Esophagus muscularis mucosa (tissue), 4 donors: ENCODE measurements at regions not wholly inside any gene's neighbourhood (a gene's known extent, or its start where the extent isn't known, plus 50 kb on each side); places are given as distances from the start of the nearest gene placed in this dataset.

Experiments
- DNase-seq: peaks from one replicate; pipeline ENCODE4 v3.0.0-alpha.2; 2017; ENCODE audit errors: extremely low spot score
- H3K27ac ChIP-seq, 4 donors: fragments of 200-600 bp; sonication (generic); replicated peaks in 1 of 4; 1 replicate in 3 of 4; 2 replicates in 1 of 4; pipeline ENCODE4 v1.5.1; 2016 to 2019; ENCODE audit warnings: mild to moderate bottlenecking in 1 of 4
- H3K27me3 ChIP-seq, 4 donors: fragments of 200-600 bp; sonication (generic); one replicate each; pipeline versions ENCODE4 v1.5.1 to v1.6.0; 2016 to 2019
- H3K36me3 ChIP-seq, 4 donors: fragments of 200-600 bp; sonication (generic); one replicate each; pipeline ENCODE4 v1.5.1; 2016 to 2019
- H3K4me1 ChIP-seq, 4 donors: fragments of 200-600 bp; sonication (generic); one replicate each; pipeline ENCODE4 v1.5.1; 2016 to 2019
- H3K4me3 ChIP-seq, 4 donors: fragments of 200-600 bp; sonication (generic); 1 replicate in 2 of 4; 2 replicates in 2 of 4; pipeline ENCODE4 v1.5.1; 2016 to 2019; ENCODE audit warnings: mild to moderate bottlenecking in 4 of 4, moderate library complexity in 1 of 4
- H3K9me3 ChIP-seq, 4 donors: fragments of 200-600 bp; sonication (generic); 1 replicate in 3 of 4; 2 replicates in 1 of 4; pipeline ENCODE4 v1.5.1; 2016 to 2019
- EP300 ChIP-seq: sonication (generic); formaldehyde crosslinking; IDR thresholded peaks from one replicate; pipeline ENCODE4 v1.6.1; 2017; ENCODE audit warnings: antibody characterized with exemption
- POLR2A ChIP-seq: fragments of 450-650 bp; IDR thresholded peaks from one replicate; pipeline ENCODE4 v1.6.1; 2017; ENCODE audit warnings: antibody characterized with exemption, moderate library complexity, mild to moderate bottlenecking, low read depth
- POLR2AphosphoS5 ChIP-seq, 2 donors: sonication (generic); formaldehyde crosslinking; IDR thresholded peaks; one replicate each; pipeline ENCODE4 v1.6.1; 2017; ENCODE audit warnings: antibody characterized with exemption in 2 of 2
- whole genome bisulfite sequencing: methylation state at CpG from one replicate; pipeline ENCODE4 v1.1.5; 2018; 5-methylcytosine and 5-hydroxymethylcytosine counted together
- intact Hi-C: fragments of 100-400 bp; cut with DNase I; formaldehyde crosslinking; loops from one replicate; pipeline ENCODE4 v1.15.1; 2023
- TF ChIP-seq, protein P1 (sequence below), 3 experiments: fragments of 200-600 bp in 2 of 3; fragments of 450-650 bp in 1 of 3; sonication (generic) in 2 of 3; IDR thresholded peaks; one replicate each; pipeline ENCODE4 v1.5.1; 2017 to 2019; ENCODE audit warnings: antibody characterized with exemption in 3 of 3, mild to moderate bottlenecking in 2 of 3, moderate library complexity in 1 of 3

DNA sequence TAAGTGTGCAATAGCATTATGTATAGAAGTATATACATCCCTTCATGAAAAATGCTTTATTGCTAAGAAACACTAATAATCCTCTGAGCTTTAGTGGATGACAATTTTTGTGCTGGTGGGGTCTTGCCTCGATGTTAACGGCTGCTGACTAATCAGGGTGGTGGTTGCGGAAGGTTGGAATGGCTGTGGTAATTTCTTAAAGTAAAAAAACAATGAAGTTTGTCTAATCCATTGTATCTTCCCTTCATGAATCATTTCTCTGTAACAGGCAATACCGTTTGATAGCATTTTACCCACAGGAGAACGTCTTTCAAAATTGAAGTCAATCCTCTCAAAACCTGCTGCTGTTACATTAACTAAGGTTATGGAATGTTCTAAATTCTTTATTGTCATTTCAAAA lies 816.5 kb upstream of the GJE1 start:
- Histone ChIP-seq H3K36me3 (no peaks in the 10 kb centered on the region), H3K27me3 (no peaks in the 10 kb centered on the region), H3K9me3 (no peaks in the 10 kb centered on the region), H3K4me3 (no peak overlapping the region), H3K4me1 (no peaks in the 10 kb centered on the region), H3K27ac (no peak overlapping the region)
- TF ChIP-seq POLR2AphosphoS5 (IDR thresholded peaks at IDR 0.05) (no peak), EP300 (no peak), POLR2A (no peak)
- TF ChIP-seq, protein P1, sequence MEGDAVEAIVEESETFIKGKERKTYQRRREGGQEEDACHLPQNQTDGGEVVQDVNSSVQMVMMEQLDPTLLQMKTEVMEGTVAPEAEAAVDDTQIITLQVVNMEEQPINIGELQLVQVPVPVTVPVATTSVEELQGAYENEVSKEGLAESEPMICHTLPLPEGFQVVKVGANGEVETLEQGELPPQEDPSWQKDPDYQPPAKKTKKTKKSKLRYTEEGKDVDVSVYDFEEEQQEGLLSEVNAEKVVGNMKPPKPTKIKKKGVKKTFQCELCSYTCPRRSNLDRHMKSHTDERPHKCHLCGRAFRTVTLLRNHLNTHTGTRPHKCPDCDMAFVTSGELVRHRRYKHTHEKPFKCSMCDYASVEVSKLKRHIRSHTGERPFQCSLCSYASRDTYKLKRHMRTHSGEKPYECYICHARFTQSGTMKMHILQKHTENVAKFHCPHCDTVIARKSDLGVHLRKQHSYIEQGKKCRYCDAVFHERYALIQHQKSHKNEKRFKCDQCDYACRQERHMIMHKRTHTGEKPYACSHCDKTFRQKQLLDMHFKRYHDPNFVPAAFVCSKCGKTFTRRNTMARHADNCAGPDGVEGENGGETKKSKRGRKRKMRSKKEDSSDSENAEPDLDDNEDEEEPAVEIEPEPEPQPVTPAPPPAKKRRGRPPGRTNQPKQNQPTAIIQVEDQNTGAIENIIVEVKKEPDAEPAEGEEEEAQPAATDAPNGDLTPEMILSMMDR (IDR thresholded peaks at IDR 0.05): no peak
- DNase-seq: no peak
- intact Hi-C loops: no loop called here
- 87% methylated on average over 5 of the region's 5 CpGs for WGBS

- DNase-seq: no peak
- Histone ChIP-seq H3K36me3 (no peaks in the 10 kb centered on the region), H3K27ac (no peak overlapping the region), H3K4me3 (no peak overlapping the region), H3K9me3 (no peaks in the 10 kb centered on the region), H3K4me1 (no peaks in the 10 kb centered on the region), H3K27me3 (no peaks in the 10 kb centered on the region)
- intact Hi-C loops: no loop called here
- no peak for TF ChIP-seq POLR2AphosphoS5 (IDR thresholded peaks at IDR 0.05)
- TF ChIP-seq, protein P1 (IDR thresholded peaks at IDR 0.05): no peak
- TF ChIP-seq POLR2A: no peak
- TF ChIP-seq EP300: no peak
- 90% methylated on average over 1 of the region's 1 CpG for WGBS
Measured at GRCh38 chr6:141313986-141314385, 818.7 kb upstream of the GJE1 start.

DNA sequence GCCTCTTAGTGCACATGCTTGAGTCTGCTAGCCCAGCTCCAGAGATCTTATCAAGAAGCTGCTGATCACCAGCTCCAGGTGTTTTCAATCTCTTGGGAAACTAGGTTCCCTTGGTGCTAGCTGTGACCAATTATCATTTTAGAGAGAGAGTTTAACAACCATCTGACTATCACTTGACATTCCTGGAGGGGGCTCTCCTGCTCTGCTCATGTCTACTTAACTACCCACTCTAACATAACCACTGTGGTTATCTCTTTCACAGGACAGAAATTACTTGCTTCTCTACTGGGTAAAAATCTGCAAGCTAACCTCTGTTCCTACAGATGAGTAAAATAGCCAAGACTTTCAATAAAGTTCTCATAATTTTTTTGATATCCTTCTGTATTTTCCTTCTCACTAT lies 823.4 kb upstream of the GJE1 start:
- intact Hi-C loops: no loop called here

DNA sequence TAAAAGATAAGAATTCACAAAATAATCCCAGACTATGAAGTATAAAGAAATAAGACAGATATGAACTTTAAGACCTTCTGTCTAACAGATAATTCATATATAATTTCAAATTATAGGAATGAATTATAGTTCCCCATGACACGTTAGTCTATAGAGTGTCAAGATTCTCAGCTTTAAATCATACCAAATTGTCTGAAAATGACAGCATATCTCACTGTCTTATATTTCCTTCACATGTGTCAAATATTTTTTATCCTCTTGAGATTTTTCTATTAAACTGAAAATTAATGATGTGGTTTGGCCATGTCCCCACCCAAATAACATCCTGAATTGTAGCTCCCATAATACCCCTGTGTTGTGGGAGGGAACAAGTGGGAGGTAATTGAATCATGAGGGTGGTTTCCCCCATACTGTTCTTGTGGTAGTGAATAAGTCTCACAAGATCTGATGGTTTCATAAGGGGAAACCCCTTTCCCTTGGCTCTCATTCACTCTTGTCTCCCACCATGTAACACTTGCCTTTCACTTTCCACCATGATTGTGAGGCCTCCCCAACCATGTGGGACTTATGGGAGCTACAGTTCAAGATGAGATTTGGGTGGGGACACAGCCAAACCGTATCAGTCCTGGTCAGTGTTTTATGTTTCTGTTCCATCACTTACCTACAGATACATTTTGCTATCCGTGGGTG lies 825.3 kb upstream of the GJE1 start:
- H3K27me3 ChIP-seq: no peaks in the 10 kb centered on the region
- DNase-seq: no peak
- TF ChIP-seq EP300: no peak
- no peak for TF ChIP-seq POLR2AphosphoS5 (IDR thresholded peaks at IDR 0.05)
- TF ChIP-seq, protein P1 (IDR thresholded peaks at IDR 0.05): no peak
- TF ChIP-seq POLR2A: no peak
- H3K27ac ChIP-seq: no peak overlapping the region
- intact Hi-C loops: no loop called here
- no peaks in the 10 kb centered on the region for H3K9me3 ChIP-seq
- no peak overlapping the region for H3K4me3 ChIP-seq
- WGBS: 80% methylated on average over 3 of the region's 3 CpGs
- H3K36me3 ChIP-seq: no peaks in the 10 kb centered on the region
- H3K4me1 ChIP-seq: no peaks in the 10 kb centered on the region

More for the DNA sequence above, 823.4 kb upstream of the GJE1 start:
- no peak for TF ChIP-seq POLR2A
- TF ChIP-seq, protein P1 (IDR thresholded peaks at IDR 0.05): no peak
- no peak for TF ChIP-seq POLR2AphosphoS5 (IDR thresholded peaks at IDR 0.05)
- no peak for TF ChIP-seq EP300
- H3K36me3 ChIP-seq: no peaks in the 10 kb centered on the region
- H3K4me3 ChIP-seq: no peak overlapping the region
- H3K4me1 ChIP-seq: no peaks in the 10 kb centered on the region
- H3K27me3 ChIP-seq: no peaks in the 10 kb centered on the region
- no peak overlapping the region for H3K27ac ChIP-seq
- DNase-seq: no peak
- H3K9me3 ChIP-seq: no peaks in the 10 kb centered on the region

GRCh38 chr6:141303907-141304306 lies 828.8 kb upstream of the GJE1 start:
- TF ChIP-seq POLR2AphosphoS5 (IDR thresholded peaks at IDR 0.05) (no peak), EP300 (no peak), POLR2A (no peak)
- TF ChIP-seq, protein P1 (IDR thresholded peaks at IDR 0.05): no peak
- intact Hi-C loops: no loop called here
- Histone ChIP-seq H3K4me1 (no peaks in the 10 kb centered on the region), H3K27ac (no peak overlapping the region), H3K4me3 (no peak overlapping the region), H3K36me3 (no peaks in the 10 kb centered on the region), H3K27me3 (no peaks in the 10 kb centered on the region), H3K9me3 (no peaks in the 10 kb centered on the region)
- no peak for DNase-seq
- WGBS: 89% methylated on average over 6 of the region's 6 CpGs
